B cell (primary cell): ENCODE measurements at regions not wholly inside any gene's neighbourhood (a gene's known extent, or its start where the extent isn't known, plus 50 kb on each side); places are given as distances from the start of the nearest gene placed in this dataset.

ENCODE experiments used
- ATAC-seq: fragments of 200-7000 bp; cut with Tn5 transposase; one replicate; pipeline ENCODE4 v1.10.0; 2021; ENCODE audit warnings: low read depth, mild to moderate bottlenecking, moderate number of reproducible peaks, moderate library complexity
- CTCF ChIA-PET: fragments of 350-600 bp; sonication (Branson Sonifier 250); formaldehyde crosslinking; loops from one replicate; lab custom pipeline; 2021; ENCODE audit warnings: antibody characterized with exemption, inconsistent platforms; lab: Charles Lee
- POLR2A ChIA-PET: fragments of 350-600 bp; sonication (Branson Sonifier 250); formaldehyde crosslinking; loops from one replicate; lab custom pipeline; 2021; ENCODE audit warnings: antibody characterized with exemption; lab: Charles Lee
- DNase-seq: peaks from one replicate; pipeline ENCODE4 v3.0.0; 2013
- H2AFZ ChIP-seq: 2 replicates; pipeline ENCODE4 v1.6.1; 2012; ENCODE audit warnings: mild to moderate bottlenecking, low read depth, low read length; ENCODE audit not compliant: insufficient read depth, poor library complexity, severe bottlenecking
- H3K27ac ChIP-seq, 2 donors: 1 replicate in 1 of 2; 2 replicates in 1 of 2; pipeline ENCODE4 v1.5.1; 2012 to 2013; ENCODE audit warnings: low read length in 2 of 2, mild to moderate bottlenecking in 2 of 2, moderate library complexity in 1 of 2
- H3K27me3 ChIP-seq, 4 experiments: fragments of 200-600 bp in 1 of 4; sonication (generic) in 1 of 4; replicated peaks in 1 of 4; 1 replicate in 2 of 4; 2 replicates in 2 of 4; pipeline versions ENCODE4 v1.6.1 to v1.7.0; 2013 to 2016; ENCODE audit warnings: low read length in 3 of 4, mild to moderate bottlenecking in 2 of 4, mixed read lengths in 1 of 4, moderate library complexity in 1 of 4; ENCODE audit not compliant: insufficient read depth in 4 of 4, control insufficient read depth in 3 of 4; ENCODE audit errors: control extremely low read depth in 1 of 4
- H3K36me3 ChIP-seq, 2 experiments: replicated peaks in 1 of 2; 1 replicate in 1 of 2; 2 replicates in 1 of 2; pipeline versions ENCODE4 v1.6.1 to v1.7.1; 2013; ENCODE audit warnings: low read length in 1 of 2; ENCODE audit not compliant: insufficient read depth in 2 of 2, control insufficient read depth in 1 of 2; ENCODE audit errors: control extremely low read depth in 1 of 2, extremely low read depth in 1 of 2
- H3K4me1 ChIP-seq, 2 donors: fragments of 200-600 bp in 1 of 2; sonication (generic) in 1 of 2; 1 replicate in 1 of 2; 2 replicates in 1 of 2; pipeline versions ENCODE4 v1.5.1 to v1.6.1; 2013 to 2017; ENCODE audit warnings: low read length in 2 of 2; ENCODE audit not compliant: control insufficient read depth in 2 of 2, insufficient read depth in 2 of 2
- H3K4me2 ChIP-seq: replicated peaks from 2 replicates; pipeline ENCODE3; 2012; ENCODE audit warnings: mild to moderate bottlenecking, low read depth, low read length; ENCODE audit not compliant: poor library complexity, severe bottlenecking
- H3K4me3 ChIP-seq, 5 experiments: fragments of 200-600 bp in 1 of 5; sonication (generic) in 1 of 5; 1 replicate in 3 of 5; 2 replicates in 2 of 5; pipeline versions ENCODE4 v1.5.1 to v1.7.0; 2011 to 2016; ENCODE audit warnings: low read length in 4 of 5, mild to moderate bottlenecking in 4 of 5, low read depth in 2 of 5, control low read depth in 1 of 5, moderate library complexity in 1 of 5; ENCODE audit not compliant: insufficient read depth in 1 of 5; ENCODE audit errors: control extremely low read depth in 1 of 5, extremely low read depth in 1 of 5
- H3K79me2 ChIP-seq: fragments of 200-600 bp; sonication (generic); one replicate; pipeline ENCODE4 v1.6.0; 2016; ENCODE audit warnings: low read length; ENCODE audit not compliant: control insufficient read depth, insufficient read depth
- H3K9ac ChIP-seq: fragments of 200-600 bp; sonication (generic); 2 replicates; pipeline ENCODE4 v1.6.1; 2017; ENCODE audit warnings: mild to moderate bottlenecking, low read length, moderate library complexity
- H3K9me3 ChIP-seq, 3 donors: one replicate each; pipeline versions ENCODE4 v1.6.1 to v1.7.1; 2013; ENCODE audit warnings: low read length in 2 of 3; ENCODE audit not compliant: control insufficient read depth in 2 of 3, insufficient read depth in 1 of 3; ENCODE audit errors: control extremely low read depth in 1 of 3
- H4K20me1 ChIP-seq: 2 replicates; pipeline ENCODE4 v1.6.0; 2012; ENCODE audit warnings: mild to moderate bottlenecking, low read length; ENCODE audit not compliant: insufficient read depth, control insufficient read depth, poor library complexity, severe bottlenecking
- H3K27ac Mint-ChIP-seq: one replicate; pipeline ENCODE4 v1.8.0; 2021; ENCODE audit warnings: mixed read lengths
- H3K27me3 Mint-ChIP-seq: one replicate; pipeline ENCODE4 v1.8.0; 2021; ENCODE audit warnings: mixed read lengths
- H3K4me1 Mint-ChIP-seq: one replicate; pipeline ENCODE4 v1.8.0; 2021; ENCODE audit warnings: mixed read lengths
- H3K4me3 Mint-ChIP-seq: one replicate; pipeline ENCODE4 v1.8.0; 2021; ENCODE audit warnings: mixed read lengths
- H3K9me3 Mint-ChIP-seq: one replicate; pipeline ENCODE4 v1.8.0; 2022; ENCODE audit warnings: mixed read lengths; ENCODE audit not compliant: insufficient read depth
- CTCF ChIP-seq: fragments of 200-600 bp; IDR thresholded peaks from one replicate; pipeline ENCODE4 v1.8.0; 2022; ENCODE audit warnings: antibody characterized with exemption, mild to moderate bottlenecking
- EZH2 ChIP-seq: IDR thresholded peaks from 2 replicates; pipeline ENCODE4 v1.6.1; 2012; ENCODE audit warnings: borderline replicate concordance, low read depth, mild to moderate bottlenecking, moderate library complexity, low read length; ENCODE audit not compliant: insufficient read depth, poor library complexity, severe bottlenecking
- WGBS: methylation state at CpG from one replicate; pipeline ENCODE4 v1.1.5; 2013; ENCODE audit warnings: missing lambda C conversion rate; ENCODE audit not compliant: insufficient coverage; 5-methylcytosine and 5-hydroxymethylcytosine counted together
- intact Hi-C: fragments of 100-400 bp; cut with micrococcal nuclease; formaldehyde crosslinking; loops from one replicate; pipeline ENCODE4 v1.10.0; 2022

DNA sequence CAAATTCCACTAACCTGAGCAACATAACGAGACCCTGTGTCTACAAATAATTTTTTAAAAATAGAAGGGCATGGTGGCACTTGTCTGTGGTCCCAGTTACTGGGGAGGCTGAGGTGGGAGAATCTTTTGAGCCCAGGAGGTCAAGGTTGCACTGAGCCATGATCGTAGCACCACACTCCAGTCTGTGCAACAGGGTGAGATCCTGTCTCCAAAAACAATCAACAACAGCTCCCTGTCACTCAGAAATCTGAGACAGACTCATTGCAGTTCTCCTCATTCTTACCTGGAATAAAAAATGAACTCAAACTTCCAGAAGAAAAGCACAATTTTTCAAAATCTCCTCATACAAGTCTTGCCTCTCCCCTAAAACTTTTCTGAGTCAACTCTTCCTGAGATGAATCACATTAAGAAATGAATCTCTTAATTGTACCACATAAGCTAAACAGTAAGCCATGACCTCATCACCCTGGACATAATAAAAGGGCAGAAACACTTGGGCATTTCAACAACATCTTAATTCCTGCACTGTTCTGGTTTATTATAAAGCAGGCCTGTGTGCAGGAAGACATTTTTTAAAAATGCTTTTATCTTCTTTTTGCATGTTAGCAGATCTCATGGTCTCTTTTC, 214.3 kb upstream of the CDKN3 start:
- no peaks in the 10 kb centered on the region for H3K36me3 ChIP-seq
- no peak overlapping the region for H3K9ac ChIP-seq
- no peak overlapping the region for H3K27ac Mint-ChIP-seq
- H3K27me3 Mint-ChIP-seq, result peaks cover 21% of the 10 kb centered on the region
- H3K4me3 ChIP-seq, result no peak overlapping the region
- no peaks in the 10 kb centered on the region for H3K4me1 ChIP-seq
- peaks cover 0 to 4% (median 0%) of the 10 kb centered on the region in 4 experiments for H3K27me3 ChIP-seq
- ATAC-seq (no peak), DNase-seq (no peak)
- H2AFZ ChIP-seq, result no peak overlapping the region
- no peak overlapping the region for H3K4me3 Mint-ChIP-seq
- no peak overlapping the region for H3K4me2 ChIP-seq
- no peaks in the 10 kb centered on the region for H3K79me2 ChIP-seq
- intact Hi-C loops, result no loop called here
- H4K20me1 ChIP-seq, result no peaks in the 10 kb centered on the region
- ChIA-PET CTCF (interaction anchor here (6.8 kb wide), 1 partner anchor 8 kb away, joined by 33 read pairs; no protein-coding TSS in a partner anchor), POLR2A (no interaction called here)
- H3K9me3 ChIP-seq, result no peaks in the 10 kb centered on the region
- no peak overlapping the region for H3K27ac ChIP-seq
- H3K4me1 Mint-ChIP-seq, result no peaks in the 10 kb centered on the region
- no peaks in the 10 kb centered on the region for H3K9me3 Mint-ChIP-seq
- 90% methylated on average over 1 of the region's 2 CpGs for WGBS
- TF ChIP-seq CTCF (no peak), EZH2 (no peak)

- DNase-seq, result no peak
- ChIA-PET CTCF (interaction anchor here (0.9 to 6.8 kb wide), 5 partner anchors 10 to 754 kb away, joined by 3 to 33 read pairs (median 4); no protein-coding TSS in a partner anchor), POLR2A (no interaction called here)
- intact Hi-C loops, result no loop called here
- Histone ChIP-seq H2AFZ (no peak overlapping the region), H3K79me2 (no peaks in the 10 kb centered on the region), H3K4me3 (no peak overlapping the region), H3K27ac (no peak overlapping the region), H3K27me3 (no peaks in the 10 kb centered on the region), H3K4me2 (no peak overlapping the region), H3K9ac (no peak overlapping the region), H3K9me3 (no peaks in the 10 kb centered on the region), H3K4me1 (no peaks in the 10 kb centered on the region), H4K20me1 (no peaks in the 10 kb centered on the region), H3K36me3 (no peaks in the 10 kb centered on the region)
- no peak overlapping the region for H3K4me3 Mint-ChIP-seq
- no peak for TF ChIP-seq EZH2
- no peaks in the 10 kb centered on the region for H3K4me1 Mint-ChIP-seq
- H3K27me3 Mint-ChIP-seq, result peaks cover 11% of the 10 kb centered on the region
- no peak for ATAC-seq
- WGBS, result 100% methylated on average over 6 of the region's 7 CpGs
- H3K9me3 Mint-ChIP-seq, result no peaks in the 10 kb centered on the region
- H3K27ac Mint-ChIP-seq, result no peak overlapping the region
Measured at GRCh38 chr14:54186821-54187763, 209.7 kb upstream of the CDKN3 start.
